ENCODE measurements at regions not wholly inside any gene's neighbourhood (a gene's known extent, or its start where the extent isn't known, plus 50 kb on each side); places are given as distances from the start of the nearest gene placed in this dataset.

GRCh38 chr10:130835068-130835467 lies 476.5 kb downstream of the TCERG1L start:
- H3K4me3 ChIP-seq (ENCODE audit: low read depth, low read length): no peak overlapping the region
- H3K36me3 ChIP-seq (ENCODE audit: control insufficient read depth, insufficient read depth, low read length): no peaks in the 10 kb centered on the region
- H3K27me3 ChIP-seq (ENCODE audit: control insufficient read depth, insufficient read depth, low read length): no peaks in the 10 kb centered on the region
- DNase-seq (ENCODE audit: low read depth): no peak
- TF ChIP-seq, protein P1, sequence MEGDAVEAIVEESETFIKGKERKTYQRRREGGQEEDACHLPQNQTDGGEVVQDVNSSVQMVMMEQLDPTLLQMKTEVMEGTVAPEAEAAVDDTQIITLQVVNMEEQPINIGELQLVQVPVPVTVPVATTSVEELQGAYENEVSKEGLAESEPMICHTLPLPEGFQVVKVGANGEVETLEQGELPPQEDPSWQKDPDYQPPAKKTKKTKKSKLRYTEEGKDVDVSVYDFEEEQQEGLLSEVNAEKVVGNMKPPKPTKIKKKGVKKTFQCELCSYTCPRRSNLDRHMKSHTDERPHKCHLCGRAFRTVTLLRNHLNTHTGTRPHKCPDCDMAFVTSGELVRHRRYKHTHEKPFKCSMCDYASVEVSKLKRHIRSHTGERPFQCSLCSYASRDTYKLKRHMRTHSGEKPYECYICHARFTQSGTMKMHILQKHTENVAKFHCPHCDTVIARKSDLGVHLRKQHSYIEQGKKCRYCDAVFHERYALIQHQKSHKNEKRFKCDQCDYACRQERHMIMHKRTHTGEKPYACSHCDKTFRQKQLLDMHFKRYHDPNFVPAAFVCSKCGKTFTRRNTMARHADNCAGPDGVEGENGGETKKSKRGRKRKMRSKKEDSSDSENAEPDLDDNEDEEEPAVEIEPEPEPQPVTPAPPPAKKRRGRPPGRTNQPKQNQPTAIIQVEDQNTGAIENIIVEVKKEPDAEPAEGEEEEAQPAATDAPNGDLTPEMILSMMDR (IDR thresholded peaks at IDR 0.05; ENCODE audit: insufficient read depth, low read length, poor library complexity, severe bottlenecking): no peak

DNA sequence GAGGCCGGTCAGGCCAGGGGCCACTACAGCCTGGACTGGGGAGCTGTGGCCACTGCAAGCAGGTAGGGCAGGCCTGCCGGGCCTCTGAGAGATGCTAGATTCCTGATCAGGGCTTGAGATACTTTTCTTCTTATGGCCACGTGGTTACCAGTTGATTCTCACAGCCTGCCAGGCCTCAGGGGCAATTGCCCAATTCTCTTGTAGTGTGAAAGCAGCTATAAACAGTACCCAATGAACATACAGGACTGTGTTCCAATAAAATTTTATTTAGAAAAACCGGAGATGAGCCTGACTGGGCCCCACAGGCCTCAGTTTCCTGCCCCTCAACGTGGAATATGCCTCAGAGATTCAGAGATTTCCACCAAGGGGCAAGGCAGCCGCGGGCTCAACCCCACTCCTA lies 475.2 kb downstream of the TCERG1L start:
- H3K27me3 ChIP-seq (ENCODE audit: control insufficient read depth, insufficient read depth, low read length): no peaks in the 10 kb centered on the region
- H3K4me3 ChIP-seq (ENCODE audit: low read depth, low read length): no peak overlapping the region
- DNase-seq (ENCODE audit: low read depth): no peak
- TF ChIP-seq, protein P1 (IDR thresholded peaks at IDR 0.05; ENCODE audit: insufficient read depth, low read length, poor library complexity, severe bottlenecking): no peak
- no peaks in the 10 kb centered on the region for H3K36me3 ChIP-seq (ENCODE audit: control insufficient read depth, insufficient read depth, low read length)

DNA sequence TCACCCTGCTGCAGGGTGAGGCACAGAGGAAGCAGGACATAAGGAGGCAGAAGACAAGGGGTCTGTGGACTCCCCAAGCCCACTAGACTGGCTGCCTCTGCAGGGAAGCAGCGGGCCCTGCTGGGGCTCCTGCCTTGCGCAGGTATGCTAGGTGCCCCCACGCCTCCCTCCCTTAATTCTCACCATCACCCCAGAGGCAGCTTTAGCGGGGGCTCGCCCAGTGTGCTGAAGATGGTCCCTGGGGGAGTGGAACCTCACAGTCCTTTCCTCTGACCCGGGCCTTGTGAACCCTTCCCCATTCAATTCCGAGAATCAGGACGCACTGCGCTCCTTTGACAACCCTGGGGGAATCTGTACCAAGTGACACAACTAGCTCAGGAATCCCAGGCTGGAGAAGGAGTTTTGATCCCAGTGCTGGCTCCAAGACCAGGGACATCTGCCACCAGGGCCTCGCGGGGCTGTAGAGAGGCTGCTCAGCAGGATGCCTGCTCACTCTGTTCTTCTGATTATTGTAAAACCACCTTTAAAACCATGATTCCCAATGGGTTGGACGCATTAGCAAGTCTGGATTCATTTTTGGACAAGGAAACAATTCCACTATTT lies 468.4 kb downstream of the TCERG1L start:
- H3K4me3 ChIP-seq (ENCODE audit: low read depth, low read length): no peak overlapping the region
- H3K36me3 ChIP-seq (ENCODE audit: control insufficient read depth, insufficient read depth, low read length): no peaks in the 10 kb centered on the region
- no peak for DNase-seq (ENCODE audit: low read depth)
- TF ChIP-seq, protein P1 (IDR thresholded peaks at IDR 0.05; ENCODE audit: insufficient read depth, low read length, poor library complexity, severe bottlenecking): no peak
- no peaks in the 10 kb centered on the region for H3K27me3 ChIP-seq (ENCODE audit: control insufficient read depth, insufficient read depth, low read length)

DNA sequence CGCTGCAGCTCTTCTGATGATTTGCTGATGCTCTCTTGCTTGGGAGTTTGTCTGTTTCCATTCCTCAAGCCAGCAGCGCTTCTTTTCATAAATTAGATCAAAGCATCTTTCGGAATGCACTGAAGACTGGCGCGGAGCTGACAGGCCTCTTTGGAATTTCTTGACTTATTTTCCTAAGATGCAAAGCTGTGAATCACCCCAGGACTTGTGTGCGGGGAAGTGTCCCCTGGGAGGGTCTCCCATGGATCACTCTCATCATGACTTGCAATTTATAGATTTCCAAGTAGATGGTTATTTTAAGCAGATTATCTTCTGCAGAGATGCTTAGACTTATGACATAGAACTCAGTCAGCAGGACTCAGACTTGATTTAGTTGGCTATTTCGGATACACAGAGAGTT lies 467.2 kb downstream of the TCERG1L start:
- no peak for DNase-seq (ENCODE audit: low read depth)
- Histone ChIP-seq H3K4me3 (ENCODE audit: low read depth, low read length) (no peak overlapping the region), H3K27me3 (ENCODE audit: control insufficient read depth, insufficient read depth, low read length) (no peaks in the 10 kb centered on the region), H3K36me3 (ENCODE audit: control insufficient read depth, insufficient read depth, low read length) (no peaks in the 10 kb centered on the region)
- TF ChIP-seq, protein P1 (IDR thresholded peaks at IDR 0.05; ENCODE audit: insufficient read depth, low read length, poor library complexity, severe bottlenecking): no peak

DNA sequence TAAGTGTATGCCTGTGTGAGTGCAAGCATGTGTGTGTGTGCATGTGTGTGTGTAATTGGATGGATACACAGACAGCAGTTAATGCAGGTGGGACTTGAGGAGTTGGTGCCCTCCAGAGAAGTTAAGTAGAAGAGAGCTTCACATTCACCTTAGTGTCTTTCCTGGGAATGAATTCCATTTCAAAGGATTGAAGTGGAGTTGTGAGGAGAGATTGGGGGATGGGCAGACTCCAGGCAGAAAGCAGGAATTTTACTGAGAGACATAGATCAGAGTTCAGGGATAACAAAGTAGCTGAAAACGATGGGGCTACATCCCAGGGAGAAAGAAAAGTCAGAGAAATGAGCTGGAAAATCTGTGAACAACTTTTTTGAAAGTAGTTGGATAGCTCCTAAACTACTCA lies 464.4 kb downstream of the TCERG1L start:
- no peaks in the 10 kb centered on the region for H3K27me3 ChIP-seq (ENCODE audit: control insufficient read depth, insufficient read depth, low read length)
- no peak for DNase-seq (ENCODE audit: low read depth)
- H3K36me3 ChIP-seq (ENCODE audit: control insufficient read depth, insufficient read depth, low read length): no peaks in the 10 kb centered on the region
- H3K4me3 ChIP-seq (ENCODE audit: low read depth, low read length): no peak overlapping the region
- TF ChIP-seq, protein P1 (IDR thresholded peaks at IDR 0.05; ENCODE audit: insufficient read depth, low read length, poor library complexity, severe bottlenecking): no peak

GRCh38 chr10:130848855-130849254 lies 462.7 kb downstream of the TCERG1L start:
- Histone ChIP-seq H3K4me3 (ENCODE audit: low read depth, low read length) (no peak overlapping the region), H3K36me3 (ENCODE audit: control insufficient read depth, insufficient read depth, low read length) (no peaks in the 10 kb centered on the region), H3K27me3 (ENCODE audit: control insufficient read depth, insufficient read depth, low read length) (no peaks in the 10 kb centered on the region)
- TF ChIP-seq, protein P1 (IDR thresholded peaks at IDR 0.05; ENCODE audit: insufficient read depth, low read length, poor library complexity, severe bottlenecking): no peak
- DNase-seq (ENCODE audit: low read depth): no peak
